ENCODE measurements at regions not wholly inside any gene's neighbourhood (a gene's known extent, or its start where the extent isn't known, plus 50 kb on each side); places are given as distances from the start of the nearest gene placed in this dataset.
"Not testable (repeated sequence)": the region's sequence is repeated elsewhere in the genome, so short reads cannot be mapped to it uniquely, and the experiment has no call there.

- DNase-seq (ENCODE audit: low read depth, low spot score) = no peak
Measured at GRCh38 chr7:153006911-153007310, 247.4 kb downstream of the ACTR3B start.

- no peak for DNase-seq (ENCODE audit: low read depth, low spot score)
Measured at GRCh38 chr7:153010416-153010815, 250.9 kb downstream of the ACTR3B start.

DNA sequence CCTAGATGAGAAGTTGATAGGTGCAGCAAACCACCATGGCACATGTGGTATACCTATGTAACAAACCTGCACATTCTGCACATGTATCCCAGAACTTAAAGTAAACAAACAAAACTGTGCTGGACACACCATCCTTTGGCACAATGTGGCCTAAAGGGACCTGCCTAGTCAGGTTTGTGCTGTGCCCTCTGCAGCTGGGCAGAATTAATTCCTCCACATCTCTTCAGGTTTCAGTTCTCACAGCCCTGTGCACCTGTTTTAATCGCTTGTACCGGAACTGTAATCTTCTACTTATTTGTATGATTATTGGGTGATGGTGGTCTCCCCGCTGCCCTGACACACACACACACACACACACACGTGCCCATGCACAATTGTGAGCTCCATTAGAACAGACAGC is 252.7 kb downstream of the ACTR3B start:
- no peak for DNase-seq (ENCODE audit: low read depth, low spot score)

- peak; percentile 27 for DNase-seq (ENCODE audit: low read depth, low spot score)
Measured at GRCh38 chr7:153017223-153017622, 257.7 kb downstream of the ACTR3B start.

- DNase-seq (ENCODE audit: low read depth, low spot score) = no peak
Measured at GRCh38 chr7:153021542-153021941, 262.0 kb downstream of the ACTR3B start.

DNA sequence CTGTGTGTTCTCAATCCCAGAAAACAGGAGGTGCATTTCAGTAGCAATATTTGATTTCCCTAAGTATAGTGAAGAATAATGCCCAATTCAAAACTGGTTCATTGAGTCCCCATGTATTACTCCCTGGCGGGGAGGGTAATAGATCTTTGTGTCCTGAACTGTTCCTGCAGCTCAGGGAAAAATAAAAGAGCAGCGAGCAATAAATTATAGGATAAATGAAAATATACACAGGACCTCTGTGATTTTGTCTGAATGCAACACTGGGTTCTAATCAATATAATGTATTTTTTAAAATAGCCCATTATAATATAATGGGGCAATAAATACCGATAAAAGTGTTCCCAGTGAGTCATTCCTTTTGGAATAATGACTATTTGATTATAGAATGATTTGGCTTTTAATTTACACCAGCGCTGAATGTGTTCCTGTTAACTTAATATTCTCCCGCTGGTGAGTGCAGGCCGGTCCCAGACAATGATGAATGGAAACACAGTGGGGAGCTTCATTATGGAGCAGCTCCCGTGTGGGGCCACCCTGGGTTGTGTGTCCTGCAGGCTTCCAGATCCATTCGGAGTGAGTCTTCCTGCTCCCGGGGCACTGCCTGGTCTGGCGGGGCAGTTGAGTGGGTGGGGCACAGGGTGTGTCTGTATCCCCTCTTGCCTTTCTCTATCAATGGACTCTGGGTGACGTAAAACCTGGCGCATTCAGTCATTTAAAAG is 263.1 kb downstream of the ACTR3B start:
- DNase-seq (ENCODE audit: low read depth, low spot score) = no peak

- DNase-seq (ENCODE audit: low read depth, low spot score) = peak; percentile 37
Measured at GRCh38 chr7:153023194-153023592, 263.6 kb downstream of the ACTR3B start.

- DNase-seq (ENCODE audit: low read depth, low spot score) = no peak
Measured at GRCh38 chr7:153027210-153027609, 267.7 kb downstream of the ACTR3B start.

GRCh38 chr7:153027904-153028303 is 268.4 kb downstream of the ACTR3B start:
- no peak for DNase-seq (ENCODE audit: low read depth, low spot score)

DNA sequence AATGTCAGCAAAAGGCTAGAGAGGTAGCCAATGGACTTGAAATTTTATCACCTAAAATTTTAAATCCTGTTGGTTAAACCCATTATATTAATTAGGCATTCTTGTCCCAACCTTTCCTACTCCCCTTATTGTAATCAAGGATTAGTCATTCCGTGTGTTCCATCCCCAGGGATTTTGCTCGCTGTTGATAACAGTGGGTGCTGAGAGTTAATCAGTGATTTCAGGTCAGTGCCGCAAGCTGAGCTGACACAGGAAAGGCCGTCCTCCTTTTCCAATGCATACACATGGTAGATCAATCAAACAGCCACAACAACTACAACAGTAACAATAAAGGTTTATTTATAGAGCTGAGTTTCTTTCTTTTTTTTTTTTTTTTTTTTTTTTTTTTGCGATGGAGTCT is 271.4 kb downstream of the ACTR3B start:
- no peak for DNase-seq (ENCODE audit: low read depth, low spot score)

- DNase-seq (ENCODE audit: low read depth, low spot score) = no peak
Measured at GRCh38 chr7:153034791-153035190, 275.2 kb downstream of the ACTR3B start.

DNA sequence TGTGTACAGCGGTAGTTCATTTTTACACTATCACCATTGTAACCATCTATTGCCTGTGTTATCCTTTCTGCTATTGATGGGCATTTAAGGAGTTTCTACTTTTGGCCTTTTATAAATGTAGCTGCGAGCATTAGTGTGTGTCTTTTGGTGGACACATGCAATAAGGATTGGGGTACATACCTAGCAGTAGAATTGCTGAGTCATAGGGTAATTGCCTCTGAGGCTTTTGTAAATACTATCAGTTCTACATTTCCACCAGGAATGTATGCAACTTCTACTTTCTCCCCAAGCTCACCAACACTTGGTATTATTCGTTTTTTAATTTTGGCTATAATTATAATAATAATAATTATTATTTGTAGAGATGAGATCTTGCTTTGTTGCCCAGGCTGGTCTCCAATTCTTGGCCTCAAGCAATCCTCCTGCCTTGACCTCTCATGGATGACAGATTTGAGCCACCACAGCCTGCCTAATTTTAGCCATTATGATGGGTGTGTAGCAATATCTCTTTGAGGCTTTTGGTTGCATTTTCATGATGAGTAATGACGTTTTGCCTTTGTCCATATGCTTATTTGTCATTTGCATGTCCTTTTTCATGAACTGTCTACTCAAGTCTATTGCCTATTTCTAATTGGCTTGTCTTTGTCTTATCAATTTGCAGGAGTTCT is 277.0 kb downstream of the ACTR3B start:
- no peak for DNase-seq (ENCODE audit: low read depth, low spot score)

GRCh38 chr7:153043440-153043839 is 283.9 kb downstream of the ACTR3B start:
- no peak for DNase-seq (ENCODE audit: low read depth, low spot score)

DNA sequence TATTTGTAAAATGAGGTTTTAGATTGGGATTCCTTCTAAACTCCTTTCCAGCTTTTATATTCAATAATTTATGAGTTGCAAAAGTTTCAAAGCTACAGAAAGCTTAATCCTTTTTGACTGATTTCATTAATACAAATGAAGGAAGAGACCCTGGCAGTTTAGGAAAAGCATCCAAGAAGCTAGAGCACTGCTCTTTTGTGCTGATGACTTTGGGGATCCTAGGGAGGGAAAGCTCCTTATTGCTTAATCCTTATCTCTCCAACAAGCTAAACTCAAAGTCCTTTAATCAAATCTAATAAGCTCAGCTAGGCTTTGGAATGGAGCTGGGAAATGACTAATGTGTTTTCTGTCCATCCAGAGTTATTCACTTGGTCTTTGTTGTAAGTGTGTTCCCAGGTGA is 285.4 kb downstream of the ACTR3B start:
- no peak for DNase-seq (ENCODE audit: low read depth, low spot score)

GRCh38 chr7:153047079-153047959 is 287.8 kb downstream of the ACTR3B start:
- DNase-seq (ENCODE audit: low read depth, low spot score) = no peak

- no peak for DNase-seq (ENCODE audit: low read depth, low spot score)
Measured at GRCh38 chr7:153052206-153052605, 292.7 kb downstream of the ACTR3B start.

DNA sequence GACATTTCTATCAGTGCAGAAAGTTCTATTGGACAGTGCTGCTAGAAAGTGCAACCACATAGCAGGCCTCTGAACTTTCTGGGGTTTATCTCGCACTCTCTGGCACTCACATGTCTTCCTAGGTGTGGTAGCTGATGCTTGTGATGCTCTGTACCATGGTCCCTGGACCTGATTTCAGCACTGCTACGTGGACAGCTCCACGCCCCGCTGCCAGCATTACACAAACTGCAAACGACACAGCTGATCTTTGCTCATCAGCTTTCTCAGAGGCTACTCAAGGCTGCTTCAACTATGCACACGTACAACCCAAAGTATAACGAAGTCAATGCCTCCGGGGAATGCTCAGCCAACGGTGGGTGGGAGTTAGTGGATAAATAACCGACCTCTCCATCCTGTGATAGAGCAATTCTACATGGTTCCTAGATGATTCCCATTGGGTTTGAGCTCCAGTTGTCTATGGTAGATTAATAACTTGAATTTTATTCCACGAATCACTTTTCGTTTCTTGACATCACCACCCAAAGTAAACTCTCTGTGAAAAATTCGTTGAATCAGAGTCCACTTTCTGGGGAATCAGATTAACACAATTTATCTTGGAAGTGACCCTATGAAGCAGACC is 302.5 kb downstream of the ACTR3B start:
- DNase-seq (ENCODE audit: low read depth, low spot score) = peak; percentile 56

- no peak for DNase-seq (ENCODE audit: low read depth, low spot score)
Measured at GRCh38 chr7:153065051-153065450, 305.5 kb downstream of the ACTR3B start.

DNA sequence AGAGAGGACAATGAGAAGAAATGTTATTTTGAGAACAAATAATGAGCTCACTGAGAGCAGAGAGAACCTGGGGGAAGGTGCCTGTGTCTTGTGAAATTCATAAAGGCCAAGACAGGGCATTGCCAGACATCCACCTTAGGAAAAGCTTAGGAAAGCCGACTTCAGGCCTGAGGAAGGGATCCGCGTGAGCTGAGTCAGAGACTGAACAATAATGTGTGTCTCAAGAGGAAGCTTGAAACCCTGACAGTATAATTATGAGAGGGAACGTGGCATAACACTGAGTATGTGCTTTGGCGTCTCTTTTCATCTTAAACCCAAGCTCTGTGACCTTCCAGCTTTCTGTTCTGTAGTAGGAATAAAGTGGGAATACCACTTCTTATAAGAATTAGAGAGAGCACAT is 307.2 kb downstream of the ACTR3B start:
- no peak for DNase-seq (ENCODE audit: low read depth, low spot score)

DNA sequence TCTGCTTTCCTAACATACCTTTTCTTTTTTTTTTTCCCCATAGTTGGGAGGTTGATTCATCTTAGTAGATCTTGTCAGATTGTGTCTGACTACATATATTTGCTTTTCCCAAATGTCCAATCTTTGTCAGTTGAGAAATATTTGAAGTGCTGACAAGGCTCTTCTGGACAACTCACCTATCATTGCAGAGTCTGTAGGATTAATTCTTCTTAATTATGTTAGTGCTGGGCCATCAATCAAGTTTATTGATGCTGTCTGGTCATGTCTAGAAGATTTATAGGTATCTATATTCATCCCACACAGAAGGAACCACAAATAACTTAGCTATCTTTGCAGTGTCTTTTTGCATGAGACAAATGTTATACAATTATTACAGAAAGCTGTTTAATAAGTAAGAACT is 310.6 kb downstream of the ACTR3B start:
- no peak for DNase-seq (ENCODE audit: low read depth, low spot score)

DNA sequence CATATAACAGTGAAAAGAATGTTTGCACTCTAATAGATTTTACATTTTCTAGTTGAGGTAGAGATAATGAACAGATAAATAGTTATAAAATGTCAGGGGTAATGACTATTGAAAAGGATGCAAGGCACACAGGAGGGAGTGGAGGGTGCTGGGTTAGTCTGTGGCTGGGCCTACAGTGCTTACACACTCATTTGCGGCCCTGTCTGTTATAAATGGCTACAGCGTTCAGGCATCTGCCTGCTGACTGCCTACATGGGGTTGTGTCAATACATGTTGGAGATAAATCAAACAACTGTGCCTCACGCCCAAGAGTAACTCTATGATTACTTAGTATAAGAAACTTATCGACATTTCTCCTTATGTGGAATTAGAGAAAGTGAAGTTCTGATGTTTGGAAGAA is 313.3 kb downstream of the ACTR3B start:
- no peak for DNase-seq (ENCODE audit: low read depth, low spot score)

- DNase-seq (ENCODE audit: low read depth, low spot score) = not testable (repeated sequence)
Measured at GRCh38 chr7:153076289-153076688, 316.7 kb downstream of the ACTR3B start.
